Vagina (tissue), 2 donors: ENCODE measurements at regions not wholly inside any gene's neighbourhood (a gene's known extent, or its start where the extent isn't known, plus 50 kb on each side); places are given as distances from the start of the nearest gene placed in this dataset.

Source experiments
- POLR2AphosphoS5 ChIP-seq, 2 donors: sonication (generic); formaldehyde crosslinking; IDR thresholded peaks; one replicate each; pipeline ENCODE4 v1.9.0; 2017; ENCODE audit warnings: antibody characterized with exemption in 2 of 2, mild to moderate bottlenecking in 2 of 2, low read depth in 1 of 2; ENCODE audit not compliant: insufficient read depth in 1 of 2
- TF ChIP-seq, protein P1 (sequence below), 3 experiments: fragments of 450-650 bp in 2 of 3; fragments of 200-600 bp in 1 of 3; sonication (generic) in 1 of 3; IDR thresholded peaks; one replicate each; pipeline ENCODE4 v1.5.1; 2017 to 2019; ENCODE audit warnings: antibody characterized with exemption in 3 of 3, mild to moderate bottlenecking in 2 of 3, moderate library complexity in 2 of 3

DNA sequence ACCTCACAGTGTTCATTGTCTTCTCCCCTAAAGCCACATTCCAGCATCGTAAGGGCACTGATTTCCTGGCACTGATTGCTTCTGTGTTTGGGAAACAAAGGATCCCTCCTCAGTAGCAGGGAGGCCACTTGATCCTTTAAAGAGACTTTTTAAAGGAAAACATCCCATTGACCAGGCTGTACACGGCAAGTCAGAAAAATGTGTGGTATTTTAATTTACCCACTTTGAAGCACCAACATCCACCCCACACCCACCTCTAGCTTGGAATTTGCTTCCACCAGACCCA, 364.9 kb downstream of the SHANK2 start:
- TF ChIP-seq, protein P1, sequence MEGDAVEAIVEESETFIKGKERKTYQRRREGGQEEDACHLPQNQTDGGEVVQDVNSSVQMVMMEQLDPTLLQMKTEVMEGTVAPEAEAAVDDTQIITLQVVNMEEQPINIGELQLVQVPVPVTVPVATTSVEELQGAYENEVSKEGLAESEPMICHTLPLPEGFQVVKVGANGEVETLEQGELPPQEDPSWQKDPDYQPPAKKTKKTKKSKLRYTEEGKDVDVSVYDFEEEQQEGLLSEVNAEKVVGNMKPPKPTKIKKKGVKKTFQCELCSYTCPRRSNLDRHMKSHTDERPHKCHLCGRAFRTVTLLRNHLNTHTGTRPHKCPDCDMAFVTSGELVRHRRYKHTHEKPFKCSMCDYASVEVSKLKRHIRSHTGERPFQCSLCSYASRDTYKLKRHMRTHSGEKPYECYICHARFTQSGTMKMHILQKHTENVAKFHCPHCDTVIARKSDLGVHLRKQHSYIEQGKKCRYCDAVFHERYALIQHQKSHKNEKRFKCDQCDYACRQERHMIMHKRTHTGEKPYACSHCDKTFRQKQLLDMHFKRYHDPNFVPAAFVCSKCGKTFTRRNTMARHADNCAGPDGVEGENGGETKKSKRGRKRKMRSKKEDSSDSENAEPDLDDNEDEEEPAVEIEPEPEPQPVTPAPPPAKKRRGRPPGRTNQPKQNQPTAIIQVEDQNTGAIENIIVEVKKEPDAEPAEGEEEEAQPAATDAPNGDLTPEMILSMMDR (IDR thresholded peaks at IDR 0.05): no peak
- TF ChIP-seq POLR2AphosphoS5 (IDR thresholded peaks at IDR 0.05; ENCODE audit: insufficient read depth in 1 of 2, low read depth in 1 of 2): no peak
